H9 (cell line): ENCODE measurements at regions not wholly inside any gene's neighbourhood (a gene's known extent, or its start where the extent isn't known, plus 50 kb on each side); places are given as distances from the start of the nearest gene placed in this dataset.
"Not testable (repeated sequence)": the region's sequence is repeated elsewhere in the genome, so short reads cannot be mapped to it uniquely, and the experiment has no call there.

ENCODE experiments used
- DNase-seq: peaks from one replicate; pipeline ENCODE4 v3.0.0-alpha.2; 2017
- H2AFZ ChIP-seq: one replicate; pipeline ENCODE4 v1.6.1; 2013; ENCODE audit warnings: mild to moderate bottlenecking, low read length, control low read depth, moderate library complexity
- H2AK5ac ChIP-seq: 2 replicates; pipeline ENCODE4 v1.6.1; 2013; ENCODE audit warnings: low read length, control low read depth, mixed read lengths; ENCODE audit not compliant: insufficient read length
- H2BK120ac ChIP-seq: one replicate; pipeline ENCODE4 v1.6.1; 2013; ENCODE audit warnings: low read depth, mild to moderate bottlenecking, low read length, control low read depth, inconsistent platforms; ENCODE audit not compliant: poor library complexity, severe bottlenecking
- H2BK12ac ChIP-seq: 2 replicates; pipeline ENCODE4 v1.6.1; 2013; ENCODE audit warnings: low read length, control low read depth, mixed read lengths, low read depth; ENCODE audit not compliant: insufficient read length
- H2BK15ac ChIP-seq: 2 replicates; pipeline ENCODE4 v1.6.1; 2013; ENCODE audit warnings: low read depth, low read length, control low read depth
- H2BK20ac ChIP-seq: one replicate; pipeline ENCODE4 v1.6.1; 2013; ENCODE audit warnings: low read depth, mild to moderate bottlenecking, low read length, control low read depth, inconsistent platforms; ENCODE audit not compliant: poor library complexity, severe bottlenecking
- H2BK5ac ChIP-seq: 2 replicates; pipeline ENCODE4 v1.6.1; 2013; ENCODE audit warnings: low read length, control low read depth, mixed read lengths; ENCODE audit not compliant: insufficient read length
- H3K14ac ChIP-seq: 2 replicates; pipeline ENCODE4 v1.6.1; 2013; ENCODE audit warnings: low read length, control low read depth; ENCODE audit not compliant: insufficient read depth
- H3K18ac ChIP-seq: 2 replicates; pipeline ENCODE4 v1.6.1; 2013; ENCODE audit warnings: low read depth, mild to moderate bottlenecking, mixed read lengths, low read length, control low read depth; ENCODE audit not compliant: insufficient read length
- H3K23ac ChIP-seq: 2 replicates; pipeline ENCODE4 v1.6.1; 2013; ENCODE audit warnings: low read length, control low read depth, mixed read lengths, low read depth; ENCODE audit not compliant: insufficient read length
- H3K23me2 ChIP-seq: 2 replicates; pipeline ENCODE4 v1.6.1; 2013; ENCODE audit warnings: low read depth, mild to moderate bottlenecking, mixed read lengths, low read length, control low read depth; ENCODE audit not compliant: insufficient read length, poor library complexity, severe bottlenecking
- H3K27ac ChIP-seq: 2 replicates; pipeline ENCODE4 v1.5.1; 2013; ENCODE audit warnings: low read length, control low read depth, mixed read lengths, low read depth; ENCODE audit not compliant: insufficient read length
- H3K27me3 ChIP-seq: 2 replicates; pipeline ENCODE4 v1.6.1; 2013; ENCODE audit warnings: low read length, control low read depth, inconsistent platforms; ENCODE audit not compliant: insufficient read depth
- H3K4ac ChIP-seq: 2 replicates; pipeline ENCODE4 v1.6.1; 2013; ENCODE audit warnings: low read depth, mild to moderate bottlenecking, control low read depth, inconsistent platforms, low read length, moderate library complexity
- H3K4me1 ChIP-seq: 2 replicates; pipeline ENCODE4 v1.6.1; 2013; ENCODE audit warnings: low read length, control low read depth, inconsistent platforms; ENCODE audit not compliant: insufficient read depth
- H3K4me2 ChIP-seq: 2 replicates; pipeline ENCODE4 v1.6.1; 2013; ENCODE audit warnings: low read length, control low read depth, mixed read lengths; ENCODE audit not compliant: insufficient read length, insufficient read depth
- H3K56ac ChIP-seq: 2 replicates; pipeline ENCODE4 v1.6.1; 2013; ENCODE audit warnings: low read depth, mild to moderate bottlenecking, mixed read lengths, low read length, control low read depth; ENCODE audit not compliant: insufficient read length
- H3K79me1 ChIP-seq: 2 replicates; pipeline ENCODE4 v1.6.1; 2013; ENCODE audit warnings: low read depth, mild to moderate bottlenecking, moderate library complexity, low read length, control low read depth, inconsistent platforms; ENCODE audit not compliant: insufficient read depth, poor library complexity, severe bottlenecking
- H3K79me2 ChIP-seq: 2 replicates; pipeline ENCODE4 v1.6.1; 2013; ENCODE audit warnings: low read length, control low read depth, inconsistent platforms; ENCODE audit not compliant: insufficient read depth
- H3K9ac ChIP-seq: 2 replicates; pipeline ENCODE4 v1.6.1; 2013; ENCODE audit warnings: low read length, control low read depth, mixed read lengths; ENCODE audit not compliant: insufficient read length; ENCODE audit errors: extremely low read depth
- H3K9me3 ChIP-seq: one replicate; pipeline ENCODE4 v1.6.1; 2013; ENCODE audit warnings: low read depth, low read length, inconsistent platforms; ENCODE audit not compliant: control insufficient read depth
- H3T11ph ChIP-seq: one replicate; pipeline ENCODE4 v1.6.1; 2013; ENCODE audit warnings: mild to moderate bottlenecking, low read length, control low read depth, inconsistent platforms
- H4K20me1 ChIP-seq: one replicate; pipeline ENCODE4 v1.6.1; 2013; ENCODE audit not compliant: control insufficient read depth, insufficient read length, insufficient read depth
- H4K5ac ChIP-seq: 2 replicates; pipeline ENCODE4 v1.6.1; 2013; ENCODE audit warnings: low read depth, mild to moderate bottlenecking, mixed read lengths, low read length, control low read depth; ENCODE audit not compliant: insufficient read length
- H4K8ac ChIP-seq: replicated peaks from 2 replicates; pipeline ENCODE4 v1.6.1; 2013; ENCODE audit warnings: low read length, control low read depth, mixed read lengths, low read depth; ENCODE audit not compliant: insufficient read length
- H4K91ac ChIP-seq: 2 replicates; pipeline ENCODE4 v1.6.1; 2013; ENCODE audit warnings: low read depth, mild to moderate bottlenecking, moderate library complexity, mixed read lengths, low read length, control low read depth; ENCODE audit not compliant: insufficient read length
- H3K27ac Mint-ChIP-seq, 3 experiments: 2 replicates in 2 of 3; 3 replicates in 1 of 3; pipeline ENCODE4 v1.8.0; 2020 to 2021; ENCODE audit warnings: mixed read lengths in 3 of 3, mild to moderate bottlenecking in 1 of 3, moderate library complexity in 1 of 3
- H3K27me3 Mint-ChIP-seq: 2 replicates; pipeline ENCODE4 v1.8.0; 2021; ENCODE audit warnings: low read depth, mild to moderate bottlenecking, moderate library complexity, mixed read lengths
- H3K36me3 Mint-ChIP-seq, 3 experiments: 2 replicates in 2 of 3; 3 replicates in 1 of 3; pipeline ENCODE4 v1.8.0; 2020 to 2021; ENCODE audit warnings: low read depth in 3 of 3, mixed read lengths in 3 of 3; ENCODE audit not compliant: insufficient read depth in 1 of 3
- H3K4me1 Mint-ChIP-seq, 2 experiments: 2 replicates each; pipeline ENCODE4 v1.8.0; 2020; ENCODE audit warnings: mixed read lengths in 2 of 2
- H3K4me3 Mint-ChIP-seq, 2 experiments: 2 replicates in 1 of 2; 3 replicates in 1 of 2; pipeline ENCODE4 v1.8.0; 2020 to 2021; ENCODE audit warnings: mild to moderate bottlenecking in 2 of 2, mixed read lengths in 2 of 2, moderate library complexity in 1 of 2
- H3K9me3 Mint-ChIP-seq, 2 experiments: 2 replicates in 1 of 2; 3 replicates in 1 of 2; pipeline ENCODE4 v1.8.0; 2020; ENCODE audit warnings: mild to moderate bottlenecking in 2 of 2, mixed read lengths in 2 of 2, moderate library complexity in 1 of 2
- WGBS: extraction: QIAGEN DNeasy Blood & Tissue Kit; methylation state at CpG from one replicate; pipeline ENCODE4 v1.1.7; 2013; ENCODE audit warnings: missing lambda C conversion rate, low lambda C conversion rate, mixed read lengths; ENCODE audit not compliant: insufficient read length; ENCODE audit errors: extremely low coverage; 5-methylcytosine and 5-hydroxymethylcytosine counted together

DNA sequence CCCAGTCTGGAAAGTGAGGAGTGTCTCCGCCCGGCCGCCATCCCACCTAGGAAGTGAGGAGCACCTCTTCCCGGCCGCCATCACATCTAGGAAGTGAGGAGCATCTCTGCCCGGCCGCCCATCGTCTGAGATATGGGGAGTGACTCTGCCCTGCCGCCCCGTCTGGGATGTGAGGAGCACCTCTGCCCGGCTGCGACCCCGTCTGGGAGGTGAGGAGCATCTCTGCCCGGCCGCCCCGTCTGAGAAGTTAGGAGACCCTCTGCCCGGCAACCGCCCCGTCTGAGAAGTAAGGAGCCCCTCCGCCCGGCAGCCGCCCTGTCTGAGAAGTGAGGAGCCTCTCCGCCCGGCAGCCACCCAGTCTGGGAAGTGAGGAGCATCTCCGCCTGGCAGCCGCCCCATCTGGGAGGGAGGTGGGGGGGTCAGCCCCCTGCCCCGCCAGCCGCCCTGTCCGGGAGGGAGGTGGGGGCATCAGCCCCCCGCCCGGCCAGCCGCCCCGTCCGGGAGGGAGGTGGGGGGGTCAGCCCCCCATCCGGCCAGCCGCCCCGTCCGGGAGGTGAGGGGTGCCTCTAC is 671.8 kb upstream of the IMPG1 start:
- not testable (repeated sequence) for H4K5ac ChIP-seq, H2BK20ac ChIP-seq, H3K9me3 ChIP-seq

More for the DNA sequence above, 671.8 kb upstream of the IMPG1 start:
- H3K4me1 ChIP-seq, H3K27ac ChIP-seq, H3K27me3 Mint-ChIP-seq, H4K8ac ChIP-seq, H2AK5ac ChIP-seq, H3K4me1 Mint-ChIP-seq, H3K18ac ChIP-seq, H2AFZ ChIP-seq, H3K23ac ChIP-seq, H3K79me1 ChIP-seq, H3K27ac Mint-ChIP-seq, DNase-seq, H4K20me1 ChIP-seq, H3K27me3 ChIP-seq, H3K56ac ChIP-seq, H3K79me2 ChIP-seq, H3K14ac ChIP-seq, H3K4me3 Mint-ChIP-seq, H3K23me2 ChIP-seq, H3K4me2 ChIP-seq, H4K91ac ChIP-seq, H3K9me3 Mint-ChIP-seq, H2BK15ac ChIP-seq, H3K4ac ChIP-seq, H3K36me3 Mint-ChIP-seq, H2BK5ac ChIP-seq, H3K9ac ChIP-seq, H2BK120ac ChIP-seq, H2BK12ac ChIP-seq, H3T11ph ChIP-seq: not testable (repeated sequence)
- WGBS, result no CpG with 5 or more reads among the region's 38 CpGs
